OCI-LY1 (cell line): ENCODE measurements at regions not wholly inside any gene's neighbourhood (a gene's known extent, or its start where the extent isn't known, plus 50 kb on each side); places are given as distances from the start of the nearest gene placed in this dataset.

Experiments used
- CTCF ChIP-seq: fragments of 200-600 bp; sonication (generic), shearing (Covaris generic); IDR thresholded peaks from 2 replicates; pipeline ENCODE4 v1.5.1; 2017; ENCODE audit warnings: mild to moderate bottlenecking, antibody characterized with exemption, low read length, moderate library complexity, mixed read lengths
- EZH2 ChIP-seq: fragments of 200-600 bp; sonication (generic), shearing (Covaris generic); IDR thresholded peaks from 2 replicates; pipeline ENCODE4 v1.8.0; 2017; ENCODE audit warnings: borderline replicate concordance, mixed run types, mild to moderate bottlenecking, antibody characterized with exemption, low read length, moderate library complexity, mixed read lengths

- no peak for TF ChIP-seq CTCF
- TF ChIP-seq EZH2: no peak
Measured at GRCh38 chr6:10098756-10099528, 315.9 kb downstream of the TFAP2A start.
